IPS DF 4.7 (cell line): ENCODE measurements at regions not wholly inside any gene's neighbourhood (a gene's known extent, or its start where the extent isn't known, plus 50 kb on each side); places are given as distances from the start of the nearest gene placed in this dataset.

ENCODE experiments used
- DNase-seq: peaks from one replicate; pipeline ENCODE4 v3.0.0-alpha.2; 2013; ENCODE audit warnings: low spot score; ENCODE audit errors: extremely low read depth

- DNase-seq: no peak
Observed at GRCh38 chr10:78696791-78697395, 371.9 kb upstream of the ZMIZ1 start.

GRCh38 chr10:78699971-78700370 is 368.8 kb upstream of the ZMIZ1 start:
- DNase-seq: no peak

GRCh38 chr10:78700413-78700812 is 368.4 kb upstream of the ZMIZ1 start:
- DNase-seq: no peak

- no peak for DNase-seq
Observed at GRCh38 chr10:78700816-78701520, 367.8 kb upstream of the ZMIZ1 start.

GRCh38 chr10:78702186-78702585 is 366.6 kb upstream of the ZMIZ1 start:
- no peak for DNase-seq

GRCh38 chr10:78702876-78703275 is 365.9 kb upstream of the ZMIZ1 start:
- DNase-seq: no peak

- no peak for DNase-seq
Observed at GRCh38 chr10:78703593-78703992, 365.2 kb upstream of the ZMIZ1 start.

GRCh38 chr10:78706256-78706655 is 362.5 kb upstream of the ZMIZ1 start:
- no peak for DNase-seq

GRCh38 chr10:78706726-78707540 is 361.8 kb upstream of the ZMIZ1 start:
- DNase-seq: no peak

GRCh38 chr10:78707745-78708144 is 361.0 kb upstream of the ZMIZ1 start:
- DNase-seq: no peak

- DNase-seq: peak; percentile 16
Observed at GRCh38 chr10:78712147-78712546, 356.6 kb upstream of the ZMIZ1 start.

- no peak for DNase-seq
Observed at GRCh38 chr10:78713659-78714058, 355.1 kb upstream of the ZMIZ1 start.

- no peak for DNase-seq
Observed at GRCh38 chr10:78714225-78714624, 354.5 kb upstream of the ZMIZ1 start.

- no peak for DNase-seq
Observed at GRCh38 chr10:78715435-78715834, 353.3 kb upstream of the ZMIZ1 start.

- DNase-seq: no peak
Observed at GRCh38 chr10:78716043-78716660, 352.6 kb upstream of the ZMIZ1 start.

- no peak for DNase-seq
Observed at GRCh38 chr10:78717200-78717599, 351.6 kb upstream of the ZMIZ1 start.

GRCh38 chr10:78718032-78718572 is 350.7 kb upstream of the ZMIZ1 start:
- no peak for DNase-seq

- DNase-seq: no peak
Observed at GRCh38 chr10:78719276-78719675, 349.5 kb upstream of the ZMIZ1 start.

GRCh38 chr10:78720091-78720490 is 348.7 kb upstream of the ZMIZ1 start:
- no peak for DNase-seq

GRCh38 chr10:78721231-78721630 is 347.5 kb upstream of the ZMIZ1 start:
- DNase-seq: no peak

GRCh38 chr10:78724846-78725245 is 343.9 kb upstream of the ZMIZ1 start:
- DNase-seq: no peak

- no peak for DNase-seq
Observed at GRCh38 chr10:78726171-78726570, 342.6 kb upstream of the ZMIZ1 start.
